DMS 273 (cell line): ENCODE measurements at regions not wholly inside any gene's neighbourhood (a gene's known extent, or its start where the extent isn't known, plus 50 kb on each side); places are given as distances from the start of the nearest gene placed in this dataset.
"Not testable (repeated sequence)": the region's sequence is repeated elsewhere in the genome, so short reads cannot be mapped to it uniquely, and the experiment has no call there.

ENCODE experiments used
- DNase-seq: peaks from one replicate; lab custom pipeline; 2025; ENCODE audit not compliant: unreplicated experiment; lab: John Stamatoyannopoulos, UW

GRCh38 chr6:134791243-134791843 lies 158.6 kb downstream of the ALDH8A1 start:
- not testable (repeated sequence) for DNase-seq

- no peak for DNase-seq
Observed at GRCh38 chr6:134787261-134787877, 162.5 kb downstream of the ALDH8A1 start.

- DNase-seq: no peak
Observed at GRCh38 chr6:134784336-134784735, 165.6 kb downstream of the ALDH8A1 start.

GRCh38 chr6:134778431-134778830 lies 171.5 kb downstream of the ALDH8A1 start:
- no peak for DNase-seq

- DNase-seq: no peak
Observed at GRCh38 chr6:134774201-134774638, 175.7 kb downstream of the ALDH8A1 start.

- no peak for DNase-seq
Observed at GRCh38 chr6:134772671-134773360, 177.1 kb downstream of the ALDH8A1 start.

- DNase-seq: no peak
Observed at GRCh38 chr6:134768931-134769330, 181.0 kb downstream of the ALDH8A1 start.

- DNase-seq: no peak
Observed at GRCh38 chr6:134766497-134766896, 183.4 kb downstream of the ALDH8A1 start.

- DNase-seq: no peak
Observed at GRCh38 chr6:134764741-134765140, 185.2 kb downstream of the ALDH8A1 start.

- DNase-seq: not testable (repeated sequence)
Observed at GRCh38 chr6:134763575-134763974, 186.3 kb downstream of the ALDH8A1 start.

- no peak for DNase-seq
Observed at GRCh38 chr6:134758621-134759020, 191.3 kb downstream of the ALDH8A1 start.

- no peak for DNase-seq
Observed at GRCh38 chr6:134757911-134758361, 192.0 kb downstream of the ALDH8A1 start.

- no peak for DNase-seq
Observed at GRCh38 chr6:134756374-134757025, 193.4 kb downstream of the ALDH8A1 start.

- DNase-seq: no peak
Observed at GRCh38 chr6:134754013-134754690, 195.7 kb downstream of the ALDH8A1 start.

GRCh38 chr6:134753001-134753400 lies 196.9 kb downstream of the ALDH8A1 start:
- DNase-seq: no peak

- DNase-seq: no peak
Observed at GRCh38 chr6:134752445-134752844, 197.5 kb downstream of the ALDH8A1 start.

GRCh38 chr6:134750669-134751068 lies 199.2 kb downstream of the ALDH8A1 start:
- peak; percentile 47 for DNase-seq

- no peak for DNase-seq
Observed at GRCh38 chr6:134748484-134748883, 201.4 kb downstream of the ALDH8A1 start.

GRCh38 chr6:134747197-134747596 lies 202.7 kb downstream of the ALDH8A1 start:
- DNase-seq: not testable (repeated sequence)

GRCh38 chr6:134746140-134746539 lies 203.8 kb downstream of the ALDH8A1 start:
- DNase-seq: peak; percentile 36

GRCh38 chr6:134745192-134745591 lies 204.7 kb downstream of the ALDH8A1 start:
- DNase-seq: not testable (repeated sequence)
